GM12878 (cell line): ENCODE measurements at regions not wholly inside any gene's neighbourhood (a gene's known extent, or its start where the extent isn't known, plus 50 kb on each side); places are given as distances from the start of the nearest gene placed in this dataset.

ENCODE experiments used
- ATAC-seq: fragments of 200-7000 bp; cut with Tn5 transposase; 3 replicates; pipeline ENCODE4 v1.9.1; 2020; ENCODE audit warnings: mild to moderate bottlenecking, moderate library complexity
- BruUV-seq: library from RNA; stranded (reverse); fragments of 400-500 nt; replicated peaks from 2 replicates; lab custom pipeline; 2021; lab: Mats Ljungman, UMichigan
- CTCF ChIA-PET: fragments of 300-600 bp; sonication (Branson Sonifier 250); formaldehyde crosslinking; extraction: SDS; loops from one replicate; lab custom pipeline; 2021; ENCODE audit warnings: inconsistent platforms; lab: Yijun Ruan, JAX
- POLR2A ChIA-PET: fragments of 350-600 bp; formaldehyde crosslinking; extraction: SDS; loops from one replicate; lab custom pipeline; 2021; ENCODE audit warnings: inconsistent platforms; lab: Charles Lee
- RAD21 ChIA-PET: fragments of 300-600 bp; sonication (Branson Sonifier 250); formaldehyde crosslinking; loops from one replicate; lab custom pipeline; 2023; ENCODE audit warnings: antibody characterized with exemption; ENCODE audit not compliant: unreplicated experiment; lab: Charles Lee
- SMC1A ChIA-PET: fragments of 300-600 bp; sonication (Branson Sonifier 250); formaldehyde crosslinking; loops from one replicate; lab custom pipeline; 2023; ENCODE audit not compliant: unreplicated experiment, uncharacterized antibody; lab: Charles Lee
- DNase-seq: peaks from one replicate; pipeline ENCODE4 v3.0.0-alpha.2; 2011; ENCODE audit warnings: low read depth, low spot score
- FAIRE-seq: peaks from 3 replicates; lab custom pipeline; 2011; peaks lifted over from hg19 to GRCh38; lab: Jason Lieb, UNC
- H2AFZ ChIP-seq: 2 replicates; pipeline ENCODE4 v1.6.0; 2011; ENCODE audit warnings: low read depth, low read length, control low read depth; ENCODE audit not compliant: control insufficient read depth
- H3K27ac ChIP-seq: 2 replicates; pipeline ENCODE4 v1.5.1; 2011; ENCODE audit warnings: control low read depth; ENCODE audit not compliant: control insufficient read depth, insufficient read depth
- H3K27me3 ChIP-seq, 2 experiments: replicated peaks in 1 of 2; 2 replicates each; pipeline versions ENCODE4 v1.6.0 to v1.6.1; 2011; ENCODE audit warnings: low read length in 1 of 2; ENCODE audit not compliant: control insufficient read depth in 2 of 2, insufficient read depth in 2 of 2
- H3K36me3 ChIP-seq, 2 experiments: 2 replicates each; pipeline ENCODE4 v1.5.1; 2011; ENCODE audit warnings: low read length in 1 of 2; ENCODE audit not compliant: control insufficient read depth in 2 of 2, insufficient read depth in 2 of 2
- H3K4me1 ChIP-seq: 2 replicates; pipeline ENCODE4 v1.6.1; 2011; ENCODE audit warnings: mild to moderate bottlenecking, low read length, moderate library complexity, mixed read lengths; ENCODE audit not compliant: control insufficient read depth, insufficient read depth
- H3K4me2 ChIP-seq: 2 replicates; pipeline ENCODE4 v1.6.0; 2011; ENCODE audit warnings: control low read depth; ENCODE audit not compliant: control insufficient read depth, insufficient read depth
- H3K4me3 ChIP-seq: fragments of 200-600 bp; sonication (generic); 2 replicates; pipeline ENCODE4 v1.5.1; 2016
- H3K79me2 ChIP-seq: 2 replicates; pipeline ENCODE4 v1.6.0; 2011; ENCODE audit warnings: low read length; ENCODE audit not compliant: control insufficient read depth, insufficient read depth
- H3K9ac ChIP-seq: 2 replicates; pipeline ENCODE4 v1.8.0; 2011; ENCODE audit warnings: low read length, control low read depth, mixed read lengths; ENCODE audit not compliant: control insufficient read depth, insufficient read depth
- H3K9me3 ChIP-seq: replicated peaks from 3 replicates; pipeline ENCODE4 v1.5.1; 2011; ENCODE audit warnings: mild to moderate bottlenecking, low read length; ENCODE audit not compliant: control insufficient read depth, insufficient read depth
- H4K20me1 ChIP-seq: 2 replicates; pipeline ENCODE4 v1.6.0; 2011; ENCODE audit not compliant: control insufficient read depth, insufficient read depth
- E2F4 ChIP-seq: IDR thresholded peaks from 2 replicates; pipeline ENCODE4 v1.6.1; 2012; ENCODE audit warnings: low read depth, low read length, improper control_type of control experiment
- EZH2 ChIP-seq: IDR thresholded peaks from 2 replicates; pipeline ENCODE4 v1.6.1; 2012; ENCODE audit warnings: low read depth, mild to moderate bottlenecking, control low read depth, inconsistent platforms, low read length, borderline replicate concordance; ENCODE audit not compliant: control insufficient read depth
- MEF2A ChIP-seq: IDR thresholded peaks from 2 replicates; pipeline ENCODE4 v1.6.1; 2011; ENCODE audit warnings: low read depth, mild to moderate bottlenecking, low read length, moderate library complexity; ENCODE audit not compliant: insufficient read depth
- MEF2B ChIP-seq: fragments of 450-650 bp; IDR thresholded peaks from 2 replicates; pipeline ENCODE4 v1.6.1; 2018; ENCODE audit warnings: mild to moderate bottlenecking, moderate library complexity; ENCODE audit not compliant: partially characterized antibody, poor library complexity, severe bottlenecking
- NFIC ChIP-seq: IDR thresholded peaks from 2 replicates; pipeline ENCODE4 v1.6.1; 2012; ENCODE audit warnings: low read depth, mild to moderate bottlenecking, inconsistent platforms, low read length, moderate library complexity
- PAX5 ChIP-seq: IDR thresholded peaks from 2 replicates; pipeline ENCODE4 v1.6.1; 2011; ENCODE audit warnings: low read depth, low read length, borderline replicate concordance
- PAX8 ChIP-seq: fragments of 450-650 bp; IDR thresholded peaks from 2 replicates; pipeline ENCODE4 v1.6.1; 2017; ENCODE audit warnings: mild to moderate bottlenecking, moderate library complexity
- PKNOX1 ChIP-seq: fragments of 450-650 bp; IDR thresholded peaks from 2 replicates; pipeline ENCODE4 v1.6.1; 2016; ENCODE audit warnings: mild to moderate bottlenecking
- SMAD1 ChIP-seq: fragments of 450-650 bp; IDR thresholded peaks from 2 replicates; pipeline ENCODE4 v1.6.1; 2018; ENCODE audit warnings: mild to moderate bottlenecking, low read depth; ENCODE audit not compliant: partially characterized antibody
- TAF1 ChIP-seq: IDR thresholded peaks from 2 replicates; pipeline ENCODE4 v1.6.1; 2011; ENCODE audit warnings: mild to moderate bottlenecking, low read depth, low read length, borderline replicate concordance
- TARDBP ChIP-seq: IDR thresholded peaks from 2 replicates; pipeline ENCODE4 v1.6.1; 2016; ENCODE audit warnings: borderline replicate concordance
- ZNF592 ChIP-seq: fragments of 450-650 bp; IDR thresholded peaks from 2 replicates; pipeline ENCODE4 v1.6.1; 2017; ENCODE audit warnings: mild to moderate bottlenecking, moderate library complexity
- ZNF687 ChIP-seq: fragments of 450-650 bp; IDR thresholded peaks from 2 replicates; pipeline ENCODE4 v1.6.1; 2017; ENCODE audit warnings: mild to moderate bottlenecking, moderate library complexity
- ZZZ3 ChIP-seq: IDR thresholded peaks from 2 replicates; pipeline ENCODE4 v1.6.1; 2011; ENCODE audit warnings: low read depth; ENCODE audit not compliant: control insufficient read depth, insufficient read length
- in situ Hi-C: fragments of 300-500 bp; cut with MboI; formaldehyde crosslinking; loops from 9 replicates; pipeline ENCODE4 v1.14.3; 2018; ENCODE audit warnings: mixed read lengths
- intact Hi-C: fragments of 100-400 bp; cut with micrococcal nuclease; formaldehyde crosslinking; loops from one replicate; pipeline ENCODE4 v1.14.2; 2022; ENCODE audit not compliant: unreplicated experiment

GRCh38 chr3:22292681-22293080 is 541.7 kb upstream of the ZNF385D start (continued):
- TF ChIP-seq ZNF687 (no peak), EZH2 (no peak), MEF2B (no peak), PKNOX1 (no peak), PAX5 (no peak), SMAD1 (no peak)

GRCh38 chr3:22296601-22297000 is 545.6 kb upstream of the ZNF385D start:
- DNase-seq = no peak
- no peak overlapping the region for H3K4me3 ChIP-seq
- no peak overlapping the region for H3K4me2 ChIP-seq
- ChIA-PET POLR2A (no interaction called here), CTCF (no interaction called here), SMC1A (no interaction called here), RAD21 (no interaction called here)
- H3K79me2 ChIP-seq = no peaks in the 10 kb centered on the region
- H2AFZ ChIP-seq = no peak overlapping the region
- intact Hi-C loops (no loop called here), in situ Hi-C loops (no loop called here)
- no peak for ATAC-seq
- no peak overlapping the region for H3K27ac ChIP-seq
- no peak for FAIRE-seq
- no peaks in the 10 kb centered on the region for H3K4me1 ChIP-seq
- H4K20me1 ChIP-seq = no peaks in the 10 kb centered on the region
- no TSS peak for BruUV-seq
- H3K9ac ChIP-seq = no peak overlapping the region
- H3K27me3 ChIP-seq = no peaks in the 10 kb centered on the region
- no peaks in the 10 kb centered on the region for H3K9me3 ChIP-seq
- H3K36me3 ChIP-seq = no peaks in the 10 kb centered on the region
- TF ChIP-seq TARDBP (no peak), ZNF592 (no peak), NFIC (no peak), MEF2A (no peak), PAX8 (no peak), E2F4 (no peak), ZZZ3 (no peak), TAF1 (no peak)
